ENCODE measurements at regions not wholly inside any gene's neighbourhood (a gene's known extent, or its start where the extent isn't known, plus 50 kb on each side); places are given as distances from the start of the nearest gene placed in this dataset.
"Not testable (repeated sequence)": the region's sequence is repeated elsewhere in the genome, so short reads cannot be mapped to it uniquely, and the experiment has no call there.

DNA sequence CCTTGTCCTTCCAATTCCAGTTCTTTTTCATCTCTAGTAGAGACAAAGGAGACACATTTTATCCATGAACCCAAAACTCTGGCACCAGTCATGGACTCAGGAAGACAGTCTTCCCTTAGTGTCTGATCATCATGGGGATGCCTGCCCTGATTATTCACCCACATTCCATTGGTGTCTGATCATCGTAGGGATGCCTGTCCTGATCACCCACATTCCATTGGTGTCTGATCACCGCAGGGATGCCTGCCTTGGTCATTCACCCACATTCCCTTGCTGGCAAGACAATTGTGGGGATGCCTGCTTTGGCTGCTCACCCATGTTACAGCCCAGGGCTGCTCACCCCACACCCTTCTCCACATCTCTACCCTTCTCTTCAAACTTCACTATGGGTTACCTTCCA lies 136.9 kb downstream of the ZNF675 start:
- not testable (repeated sequence) for TF ChIP-seq YY1 (IDR thresholded peaks at IDR 0.05; ENCODE audit: insufficient read depth, insufficient read length); ZNF274 (IDR thresholded peaks at IDR 0.05; ENCODE audit: low read depth, low read length); SUZ12 (IDR thresholded peaks at IDR 0.05; ENCODE audit: extremely low read depth, insufficient read depth, insufficient read length)
